SK-N-MC (cell line): ENCODE measurements at regions not wholly inside any gene's neighbourhood (a gene's known extent, or its start where the extent isn't known, plus 50 kb on each side); places are given as distances from the start of the nearest gene placed in this dataset.

ENCODE experiments used
- EZH2 ChIP-seq: fragments of 200-600 bp; sonication (generic); IDR thresholded peaks from one replicate; pipeline ENCODE4 v1.6.1; 2017; ENCODE audit warnings: antibody characterized with exemption
- POLR2AphosphoS5 ChIP-seq: IDR thresholded peaks from 2 replicates; pipeline ENCODE4 v1.6.1; 2012; ENCODE audit warnings: mild to moderate bottlenecking, low read depth, low read length, borderline replicate concordance

DNA sequence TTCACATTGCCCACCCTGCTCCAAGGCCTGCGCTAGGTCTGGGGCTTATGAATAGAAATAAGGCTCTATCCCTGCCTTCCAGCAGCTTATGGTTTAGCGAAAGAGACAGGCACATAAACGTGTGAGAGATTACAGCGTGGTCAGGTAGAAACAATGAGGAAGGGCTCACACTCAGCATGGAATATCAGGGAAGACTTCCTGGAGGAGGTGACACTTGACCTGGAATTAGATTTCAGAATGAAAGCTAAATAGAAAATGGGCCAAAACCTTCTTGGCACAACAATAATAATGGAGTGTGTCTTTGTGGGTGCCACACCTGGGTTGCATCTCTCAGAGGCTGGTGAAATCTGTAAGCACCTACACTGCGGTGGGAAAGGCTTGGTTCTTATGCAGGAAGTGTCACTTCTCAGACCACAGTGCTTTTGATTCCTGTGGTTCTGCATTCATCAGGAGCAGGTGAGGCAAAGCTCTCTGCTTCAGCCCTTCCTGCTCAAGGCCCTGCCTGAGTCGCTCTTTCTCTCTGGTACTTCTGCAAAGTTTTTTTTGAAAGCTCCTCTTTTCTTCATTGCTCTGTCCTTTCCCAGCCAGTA lies 430.3 kb downstream of the ZNF536 start:
- TF ChIP-seq POLR2AphosphoS5 (no peak), EZH2 (no peak)
